ENCODE measurements at regions not wholly inside any gene's neighbourhood (a gene's known extent, or its start where the extent isn't known, plus 50 kb on each side); places are given as distances from the start of the nearest gene placed in this dataset.

GRCh38 chr10:29714096-29714874 lies 79.5 kb upstream of the SVIL start:
- no peak for TF ChIP-seq CTCF (IDR thresholded peaks at IDR 0.05; ENCODE audit: low read depth, low read length)
- H3K4me3 ChIP-seq (ENCODE audit: low read depth, low read length): no peak overlapping the region

GRCh38 chr10:29713450-29713849 lies 78.7 kb upstream of the SVIL start:
- H3K4me3 ChIP-seq (ENCODE audit: low read depth, low read length): no peak overlapping the region
- no peak for TF ChIP-seq CTCF (IDR thresholded peaks at IDR 0.05; ENCODE audit: low read depth, low read length)

- TF ChIP-seq CTCF (IDR thresholded peaks at IDR 0.05; ENCODE audit: low read depth, low read length): no peak
- H3K4me3 ChIP-seq (ENCODE audit: low read depth, low read length): no peak overlapping the region
Measured at GRCh38 chr10:29712108-29712507, 77.3 kb upstream of the SVIL start.

- no peak for TF ChIP-seq CTCF (IDR thresholded peaks at IDR 0.05; ENCODE audit: low read depth, low read length)
- H3K4me3 ChIP-seq (ENCODE audit: low read depth, low read length): no peak overlapping the region
Measured at GRCh38 chr10:29710128-29710527, 75.4 kb upstream of the SVIL start.

- no peak overlapping the region for H3K4me3 ChIP-seq (ENCODE audit: low read depth, low read length)
- no peak for TF ChIP-seq CTCF (IDR thresholded peaks at IDR 0.05; ENCODE audit: low read depth, low read length)
Measured at GRCh38 chr10:29709484-29710002, 74.8 kb upstream of the SVIL start.

- no peak for TF ChIP-seq CTCF (IDR thresholded peaks at IDR 0.05; ENCODE audit: low read depth, low read length)
- no peak overlapping the region for H3K4me3 ChIP-seq (ENCODE audit: low read depth, low read length)
Measured at GRCh38 chr10:29703271-29703670, 68.5 kb upstream of the SVIL start.

Measured in WI38 (cell line).